Activated CD8-positive, alpha-beta memory T cell treated with anti-CD3 and anti-CD28 coated beads, Interleukin-2, amount 50 U/mL, for 4 hours (primary cell): ENCODE measurements at regions not wholly inside any gene's neighbourhood (a gene's known extent, or its start where the extent isn't known, plus 50 kb on each side); places are given as distances from the start of the nearest gene placed in this dataset.

Source experiments
- DNase-seq: peaks from one replicate; pipeline ENCODE4 v3.0.0-alpha.2; 2020

GRCh38 chr12:92650228-92650822 is 52.5 kb upstream of the PLEKHG7 start:
- DNase-seq, result no peak

GRCh38 chr12:92649511-92650227 is 53.1 kb upstream of the PLEKHG7 start:
- DNase-seq, result peak; percentile 57

- DNase-seq, result no peak
These were observed 54.4 kb upstream of the PLEKHG7 start for GRCh38 chr12:92648242-92649031.

- no peak for DNase-seq
These were observed 61.5 kb upstream of the PLEKHG7 start for GRCh38 chr12:92641291-92641690.

GRCh38 chr12:92640691-92641090 is 62.1 kb upstream of the PLEKHG7 start:
- DNase-seq, result no peak

GRCh38 chr12:92639017-92639416 is 63.8 kb upstream of the PLEKHG7 start:
- DNase-seq, result no peak

GRCh38 chr12:92634730-92635129 is 68.1 kb upstream of the PLEKHG7 start:
- no peak for DNase-seq

GRCh38 chr12:92634202-92634601 is 68.6 kb upstream of the PLEKHG7 start:
- DNase-seq, result no peak

- DNase-seq, result no peak
These were observed 71.8 kb upstream of the PLEKHG7 start for GRCh38 chr12:92630968-92631367.

- DNase-seq, result no peak
These were observed 73.3 kb upstream of the PLEKHG7 start for GRCh38 chr12:92629349-92630065.

- no peak for DNase-seq
These were observed 74.3 kb upstream of the PLEKHG7 start for GRCh38 chr12:92628476-92628875.

- no peak for DNase-seq
These were observed 75.3 kb upstream of the PLEKHG7 start for GRCh38 chr12:92627511-92627910.

GRCh38 chr12:92625639-92626310 is 77.0 kb upstream of the PLEKHG7 start:
- no peak for DNase-seq

- no peak for DNase-seq
These were observed 78.6 kb upstream of the PLEKHG7 start for GRCh38 chr12:92624236-92624635.

GRCh38 chr12:92623386-92623785 is 79.4 kb upstream of the PLEKHG7 start:
- no peak for DNase-seq

GRCh38 chr12:92621833-92622232 is 81.0 kb upstream of the PLEKHG7 start:
- DNase-seq, result no peak

GRCh38 chr12:92621312-92621711 is 81.5 kb upstream of the PLEKHG7 start:
- DNase-seq, result no peak

GRCh38 chr12:92619730-92620684 is 82.8 kb upstream of the PLEKHG7 start:
- no peak for DNase-seq

GRCh38 chr12:92619026-92619425 is 83.8 kb upstream of the PLEKHG7 start:
- DNase-seq, result no peak

GRCh38 chr12:92615703-92616102 is 87.1 kb upstream of the PLEKHG7 start:
- DNase-seq, result no peak

GRCh38 chr12:92615086-92615485 is 87.7 kb upstream of the PLEKHG7 start:
- no peak for DNase-seq

GRCh38 chr12:92614502-92614901 is 88.3 kb upstream of the PLEKHG7 start:
- DNase-seq, result no peak
